ENCODE measurements at regions not wholly inside any gene's neighbourhood (a gene's known extent, or its start where the extent isn't known, plus 50 kb on each side); places are given as distances from the start of the nearest gene placed in this dataset.
A peak's percentile ranks its signal among the peaks of the same experiment; 100 is the strongest.

GRCh38 chr3:153970741-153971347 is 150.3 kb upstream of the ARHGEF26 start:
- Histone ChIP-seq H3K27me3 (replicated peaks; ENCODE audit: insufficient read depth) (no peaks in the 10 kb centered on the region), H3K9me3 (no peaks in the 10 kb centered on the region), H3K4me1 (replicated peaks) (no peaks in the 10 kb centered on the region), H3K4me3 (no peak overlapping the region), H3K27ac (no peak overlapping the region), H3K36me3 (no peaks in the 10 kb centered on the region)
- 0% methylated on average over 1 of the region's 1 CpG for WGBS
- TF ChIP-seq CTCF (IDR thresholded peaks at IDR 0.05): peak in 1 of 4 experiments; percentile 37
- no peak for TF ChIP-seq POLR2A (IDR thresholded peaks at IDR 0.05)
- no peak for TF ChIP-seq POLR2AphosphoS5 (IDR thresholded peaks at IDR 0.05)
- intact Hi-C loops (cut with DNase I): no loop called here
- no peak for DNase-seq (ENCODE audit: low spot score)

- TF ChIP-seq POLR2AphosphoS5 (IDR thresholded peaks at IDR 0.05): no peak
- no peak for TF ChIP-seq CTCF (IDR thresholded peaks at IDR 0.05)
- no peak for TF ChIP-seq POLR2A (IDR thresholded peaks at IDR 0.05)
- intact Hi-C loops (cut with DNase I): no loop called here
- no peak overlapping the region for H3K27ac ChIP-seq
- no peaks in the 10 kb centered on the region for H3K36me3 ChIP-seq
- H3K27me3 ChIP-seq (replicated peaks; ENCODE audit: insufficient read depth): no peaks in the 10 kb centered on the region
- WGBS: 100% methylated on average over 1 of the region's 1 CpG
- no peak for DNase-seq (ENCODE audit: low spot score)
- H3K9me3 ChIP-seq: no peaks in the 10 kb centered on the region
- no peaks in the 10 kb centered on the region for H3K4me1 ChIP-seq (replicated peaks)
- no peak overlapping the region for H3K4me3 ChIP-seq
Observed at GRCh38 chr3:153972862-153973261, 148.3 kb upstream of the ARHGEF26 start.

GRCh38 chr3:153973722-153974265 is 147.4 kb upstream of the ARHGEF26 start:
- no peak for TF ChIP-seq POLR2AphosphoS5 (IDR thresholded peaks at IDR 0.05)
- TF ChIP-seq POLR2A (IDR thresholded peaks at IDR 0.05): no peak
- TF ChIP-seq CTCF (IDR thresholded peaks at IDR 0.05): no peak
- no peak overlapping the region for H3K4me3 ChIP-seq
- intact Hi-C loops (cut with DNase I): no loop called here
- no peaks in the 10 kb centered on the region for H3K27me3 ChIP-seq (replicated peaks; ENCODE audit: insufficient read depth)
- no peak for DNase-seq (ENCODE audit: low spot score)
- no peaks in the 10 kb centered on the region for H3K9me3 ChIP-seq
- H3K36me3 ChIP-seq: no peaks in the 10 kb centered on the region
- no peaks in the 10 kb centered on the region for H3K4me1 ChIP-seq (replicated peaks)
- H3K27ac ChIP-seq: no peak overlapping the region
- 39% methylated on average over 3 of the region's 3 CpGs for WGBS

GRCh38 chr3:153974614-153975013 is 146.6 kb upstream of the ARHGEF26 start:
- no peak for TF ChIP-seq CTCF (IDR thresholded peaks at IDR 0.05)
- TF ChIP-seq POLR2AphosphoS5 (IDR thresholded peaks at IDR 0.05): no peak
- TF ChIP-seq POLR2A (IDR thresholded peaks at IDR 0.05): no peak
- Histone ChIP-seq H3K27me3 (replicated peaks; ENCODE audit: insufficient read depth) (no peaks in the 10 kb centered on the region), H3K36me3 (no peaks in the 10 kb centered on the region), H3K4me1 (replicated peaks) (no peaks in the 10 kb centered on the region), H3K27ac (no peak overlapping the region), H3K9me3 (no peaks in the 10 kb centered on the region), H3K4me3 (no peak overlapping the region)
- intact Hi-C loops (cut with DNase I): no loop called here
- DNase-seq (ENCODE audit: low spot score): no peak

GRCh38 chr3:153976891-153977554 is 144.2 kb upstream of the ARHGEF26 start:
- no peaks in the 10 kb centered on the region for H3K27me3 ChIP-seq (replicated peaks; ENCODE audit: insufficient read depth)
- DNase-seq (ENCODE audit: low spot score): peak; percentile 23
- TF ChIP-seq POLR2AphosphoS5 (IDR thresholded peaks at IDR 0.05) (no peak), CTCF (IDR thresholded peaks at IDR 0.05) (no peak), POLR2A (IDR thresholded peaks at IDR 0.05) (no peak)
- no peaks in the 10 kb centered on the region for H3K36me3 ChIP-seq
- 3% methylated on average over 2 of the region's 2 CpGs for WGBS
- intact Hi-C loops (cut with DNase I): no loop called here
- no peaks in the 10 kb centered on the region for H3K9me3 ChIP-seq
- no peak overlapping the region for H3K4me3 ChIP-seq
- H3K4me1 ChIP-seq (replicated peaks): no peaks in the 10 kb centered on the region
- H3K27ac ChIP-seq: no peak overlapping the region
